Erythroblast (primary cell): ENCODE measurements at regions not wholly inside any gene's neighbourhood (a gene's known extent, or its start where the extent isn't known, plus 50 kb on each side); places are given as distances from the start of the nearest gene placed in this dataset.

Experiments used
- GATA1 ChIP-seq: IDR thresholded peaks from 2 replicates; pipeline ENCODE4 v1.6.1; 2011; ENCODE audit warnings: low read depth, mild to moderate bottlenecking, control low read depth, low read length, moderate library complexity
- POLR2A ChIP-seq: IDR thresholded peaks from 2 replicates; pipeline ENCODE4 v1.6.1; 2011; ENCODE audit warnings: mild to moderate bottlenecking, low read length

DNA sequence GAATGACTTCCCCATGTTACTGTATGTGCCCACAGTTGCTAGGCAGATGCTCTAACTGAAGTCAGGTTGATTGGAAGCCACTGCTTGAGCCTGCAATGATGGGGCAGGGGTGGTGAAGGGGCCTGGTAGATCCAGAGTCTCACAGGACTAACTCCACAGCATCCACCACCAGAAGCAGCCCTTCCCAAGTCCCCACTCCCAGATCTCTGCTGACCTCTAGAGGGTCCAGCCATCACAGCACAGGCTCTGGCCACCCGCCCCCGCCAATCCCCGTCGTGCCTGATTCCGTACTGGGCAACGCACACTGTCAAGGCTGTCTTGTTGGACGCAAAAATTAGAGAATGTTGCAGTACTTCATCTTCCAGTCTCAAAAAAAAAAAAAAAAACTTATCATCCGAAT lies 136.8 kb upstream of the PDE1C start:
- TF ChIP-seq POLR2A (no peak), GATA1 (no peak)
